Stimulated activated CD4-positive, alpha-beta T cell treated with anti-CD3 and anti-CD28 coated beads, Interleukin-12 subunit alpha, Interleukin-12 subunit beta, amount 100 ng/mL, for 24 hours (primary cell): ENCODE measurements at regions not wholly inside any gene's neighbourhood (a gene's known extent, or its start where the extent isn't known, plus 50 kb on each side); places are given as distances from the start of the nearest gene placed in this dataset.

ENCODE experiments used
- DNase-seq, 2 experiments: peaks; one replicate each; pipeline ENCODE4 v3.0.0-alpha.2; 2020; ENCODE audit warnings: low read depth in 2 of 2

GRCh38 chr3:68306571-68306970 lies 625.8 kb downstream of the TAFA4 start:
- no peak for DNase-seq

GRCh38 chr3:68295457-68295856 lies 636.9 kb downstream of the TAFA4 start:
- no peak for DNase-seq

GRCh38 chr3:68290333-68290732 lies 635.9 kb upstream of the SUCLG2 start:
- DNase-seq: no peak

- no peak for DNase-seq
Observed at GRCh38 chr3:68288085-68288484, 633.7 kb upstream of the SUCLG2 start.

- no peak for DNase-seq
Observed at GRCh38 chr3:68287101-68287500, 632.7 kb upstream of the SUCLG2 start.

- no peak for DNase-seq
Observed at GRCh38 chr3:68274286-68274685, 619.9 kb upstream of the SUCLG2 start.

- no peak for DNase-seq
Observed at GRCh38 chr3:68271145-68271544, 616.7 kb upstream of the SUCLG2 start.

GRCh38 chr3:68256635-68257223 lies 602.3 kb upstream of the SUCLG2 start:
- peak in 1 of 2 experiments; percentile 1 for DNase-seq

GRCh38 chr3:68249265-68249664 lies 594.9 kb upstream of the SUCLG2 start:
- DNase-seq: no peak

- no peak for DNase-seq
Observed at GRCh38 chr3:68242606-68243005, 588.2 kb upstream of the SUCLG2 start.

- no peak for DNase-seq
Observed at GRCh38 chr3:68239542-68239941, 585.1 kb upstream of the SUCLG2 start.

- no peak for DNase-seq
Observed at GRCh38 chr3:68234076-68234780, 579.8 kb upstream of the SUCLG2 start.

GRCh38 chr3:68228856-68229255 lies 574.4 kb upstream of the SUCLG2 start:
- no peak for DNase-seq

- no peak for DNase-seq
Observed at GRCh38 chr3:68220832-68221231, 566.4 kb upstream of the SUCLG2 start.

- DNase-seq: no peak
Observed at GRCh38 chr3:68211637-68212036, 557.2 kb upstream of the SUCLG2 start.

- DNase-seq: no peak
Observed at GRCh38 chr3:68210635-68211034, 556.2 kb upstream of the SUCLG2 start.

GRCh38 chr3:68207327-68207726 lies 552.9 kb upstream of the SUCLG2 start:
- DNase-seq: no peak

GRCh38 chr3:68206524-68207117 lies 552.2 kb upstream of the SUCLG2 start:
- no peak for DNase-seq

GRCh38 chr3:68186733-68187132 lies 532.3 kb upstream of the SUCLG2 start:
- DNase-seq: no peak

GRCh38 chr3:68176600-68176999 lies 522.2 kb upstream of the SUCLG2 start:
- DNase-seq: no peak

- DNase-seq: no peak
Observed at GRCh38 chr3:68173012-68173634, 518.7 kb upstream of the SUCLG2 start.

GRCh38 chr3:68172039-68172438 lies 517.6 kb upstream of the SUCLG2 start:
- DNase-seq: no peak

GRCh38 chr3:68163968-68164367 lies 509.6 kb upstream of the SUCLG2 start:
- DNase-seq: no peak
